Hippocampal formation (tissue), 2 donors: ENCODE measurements at regions not wholly inside any gene's neighbourhood (a gene's known extent, or its start where the extent isn't known, plus 50 kb on each side); places are given as distances from the start of the nearest gene placed in this dataset.
"Not testable (repeated sequence)": the region's sequence is repeated elsewhere in the genome, so short reads cannot be mapped to it uniquely, and the experiment has no call there.

Source experiments
- DNase-seq, 2 donors: peaks; one replicate each; lab custom pipeline; 2025; lab: John Stamatoyannopoulos, UW

DNA sequence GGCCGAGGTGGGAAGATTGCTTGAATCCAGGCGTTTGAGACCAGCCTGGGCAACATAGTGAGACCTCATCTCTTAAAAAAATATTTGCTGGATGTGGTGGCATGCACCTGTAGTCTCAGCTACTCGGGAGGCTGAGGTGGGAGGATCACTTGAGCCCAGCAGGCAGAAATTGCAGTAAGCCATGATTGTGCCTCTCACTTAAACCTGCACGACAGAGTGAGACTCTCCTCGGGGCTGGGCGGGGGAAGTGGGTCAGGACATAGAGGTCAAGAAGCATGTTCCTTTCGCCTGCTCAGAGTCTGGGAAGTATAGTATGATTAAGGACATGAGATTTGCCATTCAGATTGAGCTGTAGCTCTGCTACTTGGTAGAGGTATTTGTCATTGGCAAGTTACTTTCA is 52.3 kb downstream of the SEPTIN7 start:
- DNase-seq = not testable (repeated sequence)

GRCh38 chr7:35854311-35854710 is 53.5 kb downstream of the SEPTIN7 start:
- peak; percentile 16 to 66 for DNase-seq

DNA sequence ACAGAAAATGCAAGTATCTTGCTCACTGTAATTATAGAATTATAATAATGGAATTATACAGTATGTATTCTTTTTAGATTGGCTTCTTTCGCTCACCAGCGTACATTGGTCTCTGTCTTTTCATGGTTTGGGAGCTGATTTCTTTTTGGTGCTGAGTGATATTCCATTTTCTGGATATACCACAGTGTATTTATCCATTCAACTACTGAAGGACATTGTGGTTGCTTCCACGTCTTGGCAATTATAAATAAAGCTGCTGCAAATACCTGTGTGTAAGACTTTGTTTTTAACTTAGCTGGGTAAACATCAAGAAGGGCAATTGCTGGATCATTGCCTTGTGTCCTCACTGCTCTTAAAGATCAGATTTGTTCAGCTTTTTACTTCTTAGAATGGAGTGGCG is 55.3 kb downstream of the SEPTIN7 start:
- DNase-seq = no peak

- no peak for DNase-seq
Measured at GRCh38 chr7:35860664-35861063, 59.8 kb downstream of the SEPTIN7 start.

- DNase-seq = no peak
Measured at GRCh38 chr7:35865287-35865686, 64.4 kb downstream of the SEPTIN7 start.

GRCh38 chr7:35866186-35866585 is 65.3 kb downstream of the SEPTIN7 start:
- DNase-seq = no peak

DNA sequence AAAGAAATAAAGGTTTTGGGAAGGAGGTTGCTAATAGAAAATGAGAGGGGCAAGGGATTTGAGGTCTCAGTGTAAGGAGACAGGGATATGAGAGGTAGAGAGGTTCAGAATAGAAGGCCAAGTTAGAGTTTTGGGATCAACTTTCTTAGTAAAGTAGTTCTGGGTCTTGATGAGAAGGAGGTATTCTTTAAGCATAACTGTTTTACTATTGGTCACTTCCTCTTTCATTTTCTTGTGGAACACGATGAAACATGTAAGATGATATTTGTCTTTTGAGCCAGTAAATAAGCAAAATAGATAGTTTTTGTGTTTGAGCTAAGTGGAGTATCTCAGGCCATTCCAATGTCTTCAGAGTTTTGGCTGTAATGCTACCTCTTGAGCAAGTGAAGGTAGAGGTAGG is 68.3 kb downstream of the SEPTIN7 start:
- DNase-seq = not testable (repeated sequence)

- no peak for DNase-seq
Measured at GRCh38 chr7:35869810-35870209, 69.0 kb downstream of the SEPTIN7 start.

GRCh38 chr7:35871856-35872255 is 71.0 kb downstream of the SEPTIN7 start:
- DNase-seq = no peak

GRCh38 chr7:35874886-35875285 is 74.0 kb downstream of the SEPTIN7 start:
- DNase-seq = no peak

- no peak for DNase-seq
Measured at GRCh38 chr7:35875292-35875691, 74.4 kb downstream of the SEPTIN7 start.

DNA sequence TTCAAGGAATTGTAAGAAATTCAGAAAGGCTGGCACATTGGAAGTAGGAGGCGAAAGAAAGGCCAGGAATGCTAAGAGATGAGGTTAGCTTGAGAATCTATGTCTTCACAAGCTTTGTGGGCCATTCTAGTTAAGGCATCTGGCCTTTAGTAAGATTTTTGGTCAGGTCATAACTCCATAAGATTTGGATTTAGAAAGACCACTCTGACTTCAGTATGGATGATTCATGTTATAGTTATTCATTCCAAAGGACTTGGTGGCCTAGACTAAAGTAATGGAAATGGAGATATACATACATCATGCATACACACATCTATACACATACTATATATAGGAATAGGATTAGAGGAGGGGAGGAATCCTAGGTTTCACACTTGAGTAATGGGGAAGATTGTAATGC is 77.5 kb downstream of the SEPTIN7 start:
- DNase-seq = no peak

- DNase-seq = not testable (repeated sequence)
Measured at GRCh38 chr7:35887430-35887829, 86.6 kb downstream of the SEPTIN7 start.

DNA sequence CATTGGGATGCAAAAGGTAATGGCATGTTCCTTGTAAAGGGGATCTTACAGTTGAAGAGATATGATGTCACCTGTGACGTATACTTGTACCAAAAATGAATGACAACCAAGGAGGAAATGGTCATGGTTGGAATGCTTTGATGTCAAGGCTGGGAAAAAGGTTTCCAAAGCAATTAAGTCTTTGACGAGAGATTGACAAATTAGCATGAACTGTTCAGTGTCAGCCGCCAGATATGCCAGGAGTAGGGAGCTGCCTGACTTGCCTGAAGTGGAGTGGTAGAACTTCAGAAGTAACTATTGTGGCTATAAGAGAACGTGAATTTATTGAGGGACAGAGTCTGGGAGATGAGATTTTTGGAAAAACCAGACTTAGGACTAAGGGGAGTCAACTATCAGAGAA is 88.1 kb downstream of the SEPTIN7 start:
- DNase-seq = no peak

DNA sequence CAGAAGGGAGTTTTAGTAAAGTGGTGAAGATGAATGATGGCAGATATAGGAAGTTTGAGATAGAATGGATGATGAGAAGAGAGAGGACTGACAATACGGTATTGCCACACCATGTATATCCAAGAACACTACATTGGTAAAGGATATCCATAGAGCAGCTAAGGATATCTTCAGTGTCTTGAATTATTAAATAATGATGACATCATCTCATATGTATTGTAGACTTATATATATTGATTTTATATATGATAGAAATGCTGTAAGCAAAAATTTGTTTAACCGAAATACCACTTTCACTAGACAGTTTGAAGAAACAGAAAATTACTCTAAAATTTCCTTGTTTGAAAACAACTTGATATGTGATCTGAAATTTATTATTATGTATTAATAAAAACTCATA is 89.0 kb downstream of the SEPTIN7 start:
- DNase-seq = no peak

- no peak for DNase-seq
Measured at GRCh38 chr7:35891004-35891830, 90.4 kb downstream of the SEPTIN7 start.

DNA sequence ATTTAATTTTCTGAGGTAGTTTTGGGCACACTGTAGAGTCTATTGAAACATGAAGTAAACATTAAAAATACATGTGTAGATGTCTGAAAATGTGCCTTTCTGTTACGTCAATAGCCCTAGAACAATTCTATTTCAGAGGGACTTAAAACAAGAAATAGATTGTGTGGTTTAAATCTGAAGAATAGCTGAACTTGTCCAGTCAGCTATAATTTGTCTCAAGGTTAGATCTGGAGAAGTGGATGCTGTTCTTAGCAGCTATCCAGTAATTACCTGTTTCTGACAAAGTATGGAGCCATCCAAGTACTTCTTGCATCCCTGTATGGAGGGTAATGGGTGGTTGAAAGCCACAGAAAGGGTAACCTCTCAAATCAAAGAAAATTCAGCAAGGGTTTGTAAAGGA is 92.8 kb downstream of the SEPTIN7 start:
- no peak for DNase-seq

- no peak for DNase-seq
Measured at GRCh38 chr7:35894721-35895120, 93.9 kb downstream of the SEPTIN7 start.

DNA sequence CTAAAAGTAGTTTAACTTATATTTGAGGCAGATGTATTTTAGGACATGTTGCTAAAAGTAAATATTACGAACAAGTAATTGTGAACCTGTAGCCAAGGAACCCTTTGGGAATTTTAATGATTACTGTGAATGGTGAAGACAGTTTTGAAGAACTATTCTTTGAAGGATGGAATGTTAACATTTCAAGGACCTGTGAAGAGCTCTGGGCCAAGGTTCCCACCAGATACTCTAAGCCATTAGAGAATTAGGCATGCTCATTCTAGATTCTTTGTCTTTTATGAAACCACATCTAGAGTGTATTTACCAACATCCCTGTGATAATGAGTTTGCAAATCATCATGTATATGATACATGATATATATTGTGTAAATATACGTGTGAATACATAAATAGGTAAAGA is 99.8 kb downstream of the SEPTIN7 start:
- DNase-seq = no peak

DNA sequence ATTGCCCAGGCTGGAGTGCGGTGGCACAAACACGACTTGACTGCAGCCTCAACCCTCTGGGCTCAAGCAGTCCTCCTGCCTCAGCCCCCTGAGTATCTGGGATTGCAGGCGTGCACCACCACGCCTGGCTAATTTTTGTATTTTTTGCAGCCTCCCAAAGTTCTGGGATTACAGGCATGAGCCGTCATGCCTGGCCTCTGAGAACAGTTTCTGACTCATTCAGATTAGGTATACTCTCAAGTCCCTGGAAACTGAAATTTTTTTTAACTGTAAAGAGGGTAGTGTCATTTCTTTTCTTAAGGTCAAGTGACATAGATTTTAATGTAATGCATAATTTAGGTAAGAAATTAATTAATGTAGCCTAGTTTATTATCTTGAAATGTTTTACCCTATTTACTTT is 104.7 kb downstream of the SEPTIN7 start:
- DNase-seq = no peak

DNA sequence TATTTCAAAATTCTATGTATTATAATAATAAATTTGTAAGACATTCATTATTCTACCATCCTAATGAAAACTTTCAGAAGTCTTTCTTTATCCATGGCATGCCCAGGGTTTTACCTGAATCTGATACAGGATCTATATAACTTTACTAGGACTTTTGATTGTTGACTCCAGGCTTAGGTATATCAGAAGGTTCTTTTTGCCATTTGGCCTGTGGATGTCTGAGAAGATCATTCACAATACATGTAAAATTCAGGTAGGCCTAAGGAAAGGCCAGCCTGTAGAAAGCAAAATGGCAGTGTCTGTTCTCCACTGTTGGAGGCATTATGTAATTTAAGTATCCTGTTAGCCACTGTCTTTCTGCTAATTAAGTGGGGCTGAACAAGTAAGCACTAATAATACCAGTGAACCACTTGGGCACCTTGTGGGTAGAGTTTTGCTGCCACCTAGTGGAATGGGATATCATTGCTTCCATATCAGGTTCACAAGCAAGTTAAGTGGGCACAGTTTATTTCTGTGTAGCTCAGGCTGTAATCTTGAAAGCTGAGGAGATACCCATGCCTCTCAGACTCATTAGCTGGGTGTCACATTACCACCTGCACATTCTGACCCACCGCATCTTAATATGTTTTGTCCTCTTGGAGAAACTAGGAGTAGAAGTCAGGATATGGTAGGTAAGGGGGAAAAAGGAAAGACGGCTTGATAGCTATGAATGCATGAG is 105.5 kb downstream of the SEPTIN7 start:
- peak; percentile 59 to 84 for DNase-seq

DNA sequence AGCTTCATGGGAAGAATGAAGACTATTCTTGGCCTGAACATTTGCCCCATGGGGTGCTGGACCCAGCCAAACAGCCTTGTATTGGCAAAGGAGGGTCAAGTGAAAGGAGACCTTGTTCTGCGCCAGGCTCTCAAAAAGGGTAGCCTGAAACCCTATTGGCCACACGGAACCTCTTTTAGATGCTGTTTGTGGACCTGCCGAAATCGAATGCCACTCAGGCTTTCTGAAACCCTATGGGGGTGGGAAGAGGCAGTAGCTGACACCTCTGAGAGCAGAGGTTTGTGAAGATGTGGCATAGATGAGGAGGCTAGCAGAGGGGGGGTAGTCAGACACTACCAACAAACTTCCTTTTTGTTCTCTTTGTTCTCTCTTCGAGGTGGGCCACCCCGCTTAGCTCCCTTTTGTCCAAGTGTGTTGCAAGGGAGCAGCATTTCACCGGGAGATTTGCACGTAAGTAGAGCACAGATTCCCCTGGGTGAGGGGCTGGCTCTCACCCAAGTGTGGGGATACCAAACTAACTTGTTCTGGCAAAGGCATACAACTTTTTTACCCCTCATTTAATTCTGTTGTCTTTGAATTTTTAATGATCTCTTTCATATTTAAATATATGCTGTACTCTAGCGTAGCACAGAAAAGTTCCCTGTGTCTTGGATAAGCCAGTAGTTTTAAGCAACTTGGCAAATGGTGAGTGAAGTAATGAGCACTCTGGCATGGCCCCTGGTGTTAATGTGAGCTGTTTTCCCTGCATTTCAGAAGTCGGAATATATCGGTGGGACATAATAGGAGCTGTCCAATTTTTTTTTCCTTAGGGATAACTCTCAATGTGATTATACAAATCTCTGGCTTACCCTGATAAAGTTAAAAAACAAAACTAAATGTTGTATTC is 107.7 kb downstream of the SEPTIN7 start:
- peak; percentile 35 to 61 for DNase-seq
